GM03348 (cell line): ENCODE measurements at regions not wholly inside any gene's neighbourhood (a gene's known extent, or its start where the extent isn't known, plus 50 kb on each side); places are given as distances from the start of the nearest gene placed in this dataset.
A peak's percentile ranks its signal among the peaks of the same experiment; 100 is the strongest.

ENCODE experiments used
- DNase-seq: peaks from one replicate; pipeline ENCODE4 v3.0.0; 2012; ENCODE audit warnings: low spot score

- DNase-seq: no peak
Observed at GRCh38 chr6:2562721-2563451, 187.8 kb downstream of the MYLK4 start.

DNA sequence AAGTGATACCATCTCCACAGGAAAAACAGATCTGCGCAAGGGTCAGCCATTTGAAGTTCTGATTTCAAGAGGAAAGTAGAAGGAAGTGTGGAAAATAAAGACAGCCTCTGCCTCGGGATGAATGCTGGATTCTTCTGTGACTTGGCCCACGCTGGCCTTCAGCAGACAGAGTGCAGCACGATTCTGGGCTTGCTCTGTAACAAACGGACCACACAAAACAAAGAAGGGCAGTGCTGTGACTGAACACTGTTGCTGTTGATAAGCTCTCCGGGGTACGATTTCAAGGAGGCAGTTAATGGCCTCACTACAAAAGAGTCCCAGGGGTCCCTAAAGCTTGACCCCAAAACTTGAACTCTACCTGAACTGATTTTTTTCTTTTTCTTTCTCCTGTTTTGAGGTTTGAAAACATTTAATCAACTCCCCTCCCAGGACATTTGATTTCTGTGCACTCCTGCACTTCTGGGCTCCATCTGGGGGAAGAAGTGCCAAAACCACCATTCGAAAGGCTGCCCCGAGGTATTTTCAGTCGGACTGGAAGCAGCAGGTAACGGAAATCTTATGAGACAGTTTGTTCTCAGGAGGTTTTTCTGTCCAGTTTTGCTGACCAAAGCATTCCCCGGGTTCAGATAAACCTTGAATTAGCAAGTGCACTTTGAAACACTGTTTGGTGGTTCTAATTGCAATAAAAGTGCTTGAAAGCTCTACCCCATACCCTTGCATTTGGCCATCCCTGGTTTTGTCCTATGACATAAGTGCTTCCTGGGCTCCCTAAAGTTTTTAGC is 189.6 kb downstream of the MYLK4 start:
- no peak for DNase-seq

DNA sequence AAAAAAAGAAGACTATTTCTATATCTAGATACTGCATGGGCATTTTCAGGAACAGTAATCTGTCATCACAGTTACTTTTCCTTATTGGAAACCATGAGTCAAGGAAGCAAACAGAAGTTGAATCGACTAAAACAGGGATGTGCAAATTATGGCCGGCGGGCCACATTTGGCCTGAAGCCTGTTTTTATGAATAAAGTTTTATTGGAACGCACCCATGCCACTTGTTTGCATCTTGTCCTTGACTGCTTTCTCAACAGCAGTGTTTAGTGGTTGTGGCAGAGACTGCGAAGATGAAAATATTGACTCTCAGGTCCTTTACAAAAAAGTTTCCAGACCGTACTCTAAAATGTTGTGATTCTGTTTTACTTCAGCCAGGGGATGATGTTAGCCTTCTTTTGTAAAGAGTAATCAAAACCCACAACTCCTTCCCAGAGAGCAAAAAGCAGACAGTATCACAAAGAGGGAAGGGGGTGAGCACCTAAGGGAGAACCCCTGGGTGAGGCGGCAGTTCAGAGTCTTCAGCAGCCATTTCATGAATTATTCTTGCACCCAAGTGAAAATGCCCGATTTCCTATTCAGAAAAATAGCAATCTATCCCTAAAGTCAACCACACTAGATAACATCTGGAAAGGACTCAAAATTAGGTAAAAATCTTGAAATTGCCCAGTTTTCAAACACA is 190.4 kb downstream of the MYLK4 start:
- DNase-seq: no peak

GRCh38 chr6:2558861-2559801 is 191.6 kb downstream of the MYLK4 start:
- DNase-seq: no peak

DNA sequence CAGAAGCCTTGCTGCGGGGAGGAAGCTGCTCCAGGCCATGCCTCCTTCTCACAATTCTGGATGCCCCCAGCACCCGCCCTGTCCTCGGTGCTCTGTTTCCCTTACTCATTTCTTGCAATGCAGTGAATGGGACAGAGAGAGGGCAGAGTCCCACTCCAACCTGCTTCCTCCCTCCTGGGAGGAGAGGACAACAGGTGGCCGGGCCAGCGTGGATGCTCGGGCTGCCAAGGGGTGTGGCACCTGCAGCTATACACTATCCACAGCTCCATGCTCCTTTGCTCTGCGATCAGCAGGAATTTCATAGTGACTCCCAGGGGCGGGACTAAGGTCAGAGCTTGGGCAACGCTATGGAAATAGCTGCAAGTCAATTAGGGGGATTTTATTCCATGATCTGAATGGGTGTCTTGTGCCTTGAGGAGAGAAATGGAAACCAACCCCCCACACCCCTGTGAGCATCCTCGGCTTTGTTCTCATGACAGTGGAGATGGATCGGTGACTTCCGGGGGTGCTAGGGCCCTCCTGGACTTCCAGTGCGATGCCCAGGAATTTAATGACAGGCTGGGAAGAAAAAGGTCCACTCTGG is 192.5 kb downstream of the MYLK4 start:
- DNase-seq: no peak

- DNase-seq: no peak
Observed at GRCh38 chr6:2557181-2557720, 193.5 kb downstream of the MYLK4 start.

DNA sequence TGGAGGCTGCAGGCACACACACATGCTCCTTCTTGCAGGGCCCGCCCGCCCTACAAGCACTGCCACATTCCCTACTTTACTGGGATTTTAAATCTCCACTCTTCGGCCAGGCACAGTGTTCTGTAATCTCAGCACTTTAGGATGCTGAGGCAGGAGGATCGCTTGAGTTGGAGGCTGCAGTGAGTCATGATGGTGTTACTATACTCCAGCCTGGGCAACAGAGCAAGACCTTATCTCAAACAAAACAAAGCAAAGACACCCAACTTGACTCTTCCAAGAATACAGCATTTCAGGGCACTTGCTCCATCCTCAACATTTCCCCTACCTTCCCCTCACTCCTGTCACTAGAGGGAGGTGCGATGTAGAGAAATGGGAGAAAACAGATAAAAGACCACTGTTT is 194.0 kb downstream of the MYLK4 start:
- DNase-seq: no peak

DNA sequence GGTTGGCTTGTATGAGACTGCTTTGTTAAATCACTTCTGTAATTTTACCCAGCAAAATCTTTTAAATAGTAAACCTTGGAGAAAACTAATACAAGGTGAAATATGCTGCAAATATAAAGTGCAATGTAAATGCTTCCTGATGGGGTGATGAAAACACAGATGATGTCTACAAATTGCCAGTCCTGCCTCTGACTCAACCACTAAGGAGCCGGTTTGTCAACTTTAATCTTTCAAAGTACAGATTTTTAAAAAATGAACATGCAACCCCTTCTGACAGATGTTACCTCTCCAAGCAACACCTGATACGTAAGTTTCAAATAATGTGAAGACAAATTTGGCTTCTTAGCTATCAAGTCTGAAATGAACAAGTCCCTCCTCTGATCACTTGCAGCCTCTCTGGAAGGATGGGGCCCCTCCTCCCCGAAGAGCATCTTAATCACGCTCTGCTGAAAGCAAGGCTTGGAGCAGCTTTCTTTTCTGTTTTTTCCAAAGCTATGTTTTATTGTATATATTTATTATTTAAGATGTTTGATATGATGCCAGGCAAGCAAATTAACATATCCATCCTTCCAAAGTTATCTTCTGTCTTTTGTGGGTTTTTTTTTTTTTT is 196.0 kb downstream of the MYLK4 start:
- no peak for DNase-seq

DNA sequence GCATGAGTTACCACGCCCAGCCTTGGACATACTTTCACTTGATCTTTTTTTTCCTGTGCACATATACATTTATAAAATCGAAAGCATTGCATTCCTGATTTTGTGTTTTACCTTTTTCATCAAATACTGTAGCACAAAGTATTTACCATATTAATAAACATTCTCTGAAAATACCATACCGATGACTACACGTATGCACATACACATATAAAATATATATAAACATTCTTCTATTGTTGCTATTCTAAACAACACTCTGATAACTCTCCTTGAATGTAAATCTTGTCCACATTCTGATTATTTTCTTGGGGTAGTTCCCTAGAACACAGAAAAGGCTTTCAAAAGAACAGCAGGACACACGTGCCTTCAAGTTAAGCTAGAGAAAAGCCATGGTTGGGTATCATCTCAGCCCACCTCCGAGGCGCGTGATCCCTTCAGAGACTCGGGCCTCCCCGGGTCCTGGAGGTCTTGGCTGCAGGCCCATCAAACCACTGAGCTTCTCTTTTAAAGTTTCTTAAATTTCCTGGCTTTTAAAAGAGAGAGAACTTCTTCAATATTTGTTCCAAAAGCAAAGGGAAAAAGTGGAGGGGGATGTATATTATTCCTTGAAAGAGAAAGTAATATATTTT is 198.1 kb downstream of the MYLK4 start:
- no peak for DNase-seq

GRCh38 chr6:2551705-2552104 is 199.0 kb downstream of the MYLK4 start:
- DNase-seq: no peak

GRCh38 chr6:2550247-2550646 is 200.5 kb downstream of the MYLK4 start:
- DNase-seq: no peak

GRCh38 chr6:2549834-2550233 is 200.9 kb downstream of the MYLK4 start:
- DNase-seq: no peak

GRCh38 chr6:2547355-2547754 is 203.4 kb downstream of the MYLK4 start:
- no peak for DNase-seq

GRCh38 chr6:2546901-2547300 is 203.8 kb downstream of the MYLK4 start:
- no peak for DNase-seq

- DNase-seq: no peak
Observed at GRCh38 chr6:2545383-2546038, 205.2 kb downstream of the MYLK4 start.

DNA sequence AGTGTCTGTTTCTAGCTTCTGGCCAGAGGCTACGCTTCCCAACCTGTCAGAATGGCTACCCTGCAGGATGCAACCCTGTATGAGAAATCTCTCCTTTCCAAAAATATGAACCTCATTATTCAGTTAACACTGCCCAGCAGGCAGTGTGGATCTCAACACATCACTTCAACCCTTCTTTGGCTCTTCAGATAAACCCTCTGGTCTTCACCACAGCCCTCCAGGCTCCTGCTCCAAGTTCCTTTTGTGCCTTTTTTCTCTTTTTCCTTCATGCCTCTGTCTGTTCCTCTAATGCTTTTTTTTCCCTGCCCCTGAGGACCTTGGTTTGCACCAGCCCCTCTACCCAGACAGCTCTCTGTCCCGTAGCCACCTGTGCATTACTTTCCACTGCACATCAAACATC is 207.4 kb downstream of the MYLK4 start:
- no peak for DNase-seq

DNA sequence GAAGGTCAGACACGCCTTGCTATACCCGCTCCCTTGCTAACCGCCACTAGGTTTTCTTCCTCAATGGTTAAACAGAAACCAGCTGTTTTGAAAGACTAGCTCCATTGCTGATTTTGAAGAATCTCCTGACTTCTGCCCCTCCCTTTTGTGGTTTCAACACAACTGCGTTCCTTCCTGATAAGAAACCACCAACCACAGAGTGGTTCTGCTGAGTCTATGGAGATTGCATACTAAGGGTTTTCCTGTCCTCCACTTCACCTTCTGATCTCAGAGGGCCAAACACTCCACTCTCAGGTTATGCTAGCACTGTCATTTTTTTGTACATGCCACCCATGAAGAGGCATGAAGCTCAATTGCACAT is 207.9 kb downstream of the MYLK4 start:
- peak; percentile 6 for DNase-seq

- no peak for DNase-seq
Observed at GRCh38 chr6:2542101-2542857, 208.4 kb downstream of the MYLK4 start.

- DNase-seq: no peak
Observed at GRCh38 chr6:2536451-2536850, 214.3 kb downstream of the MYLK4 start.
